ENCODE measurements at regions not wholly inside any gene's neighbourhood (a gene's known extent, or its start where the extent isn't known, plus 50 kb on each side); places are given as distances from the start of the nearest gene placed in this dataset.
"Not testable (repeated sequence)": the region's sequence is repeated elsewhere in the genome, so short reads cannot be mapped to it uniquely, and the experiment has no call there.

DNA sequence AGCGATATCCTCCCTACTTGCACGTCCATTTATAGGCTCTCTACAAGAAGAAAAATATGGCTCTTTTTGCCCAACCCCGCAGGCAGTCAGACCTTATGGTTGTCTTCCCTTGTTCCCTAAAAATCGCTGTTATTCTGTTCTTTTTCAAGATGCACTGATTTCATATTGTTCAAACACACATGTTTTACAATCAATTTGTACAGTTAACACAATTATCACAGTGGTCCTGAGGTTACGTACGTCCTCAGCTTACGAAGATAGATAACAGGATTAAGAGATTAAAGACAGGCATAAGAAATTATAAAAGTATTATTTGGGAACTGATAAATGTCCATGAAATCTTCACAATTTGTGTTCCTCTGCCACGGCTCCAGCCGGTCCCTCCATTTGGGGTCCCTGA lies 468.9 kb upstream of the PIK3R1 start:
- H3K79me2 ChIP-seq (ENCODE audit: control insufficient read depth, insufficient read depth, low read length, unreplicated experiment); H3K4me1 ChIP-seq (ENCODE audit: control insufficient read depth, insufficient read depth, low read length, unreplicated experiment); H3K27ac ChIP-seq (ENCODE audit: low read depth, low read length); H3K36me3 ChIP-seq (ENCODE audit: insufficient read depth, low read length); H3K27me3 ChIP-seq (ENCODE audit: insufficient read depth, low read length); H3K4me3 ChIP-seq (ENCODE audit: low read depth, low read length); H2AFZ ChIP-seq (ENCODE audit: low read length, unreplicated experiment): not testable (repeated sequence)

- H3K27ac ChIP-seq (ENCODE audit: low read depth, low read length) = no peak overlapping the region
- H3K4me3 ChIP-seq (ENCODE audit: low read depth, low read length) = no peak overlapping the region
- no peaks in the 10 kb centered on the region for H3K27me3 ChIP-seq (ENCODE audit: insufficient read depth, low read length)
- no peaks in the 10 kb centered on the region for H3K36me3 ChIP-seq (ENCODE audit: insufficient read depth, low read length)
- no peak overlapping the region for H2AFZ ChIP-seq (ENCODE audit: low read length, unreplicated experiment)
- no peaks in the 10 kb centered on the region for H3K4me1 ChIP-seq (ENCODE audit: control insufficient read depth, insufficient read depth, low read length, unreplicated experiment)
- H3K79me2 ChIP-seq (ENCODE audit: control insufficient read depth, insufficient read depth, low read length, unreplicated experiment) = no peaks in the 10 kb centered on the region
Observed at GRCh38 chr5:67746103-67746502, 469.5 kb upstream of the PIK3R1 start.

GRCh38 chr5:67732921-67733320 lies 482.6 kb upstream of the PIK3R1 start:
- Histone ChIP-seq H3K27me3 (ENCODE audit: insufficient read depth, low read length) (no peaks in the 10 kb centered on the region), H2AFZ (ENCODE audit: low read length, unreplicated experiment) (no peak overlapping the region), H3K4me1 (ENCODE audit: control insufficient read depth, insufficient read depth, low read length, unreplicated experiment) (peaks cover 14% of the 10 kb centered on the region), H3K4me3 (ENCODE audit: low read depth, low read length) (no peak overlapping the region), H3K36me3 (ENCODE audit: insufficient read depth, low read length) (no peaks in the 10 kb centered on the region), H3K79me2 (ENCODE audit: control insufficient read depth, insufficient read depth, low read length, unreplicated experiment) (no peaks in the 10 kb centered on the region), H3K27ac (ENCODE audit: low read depth, low read length) (no peak overlapping the region)

- no peaks in the 10 kb centered on the region for H3K79me2 ChIP-seq (ENCODE audit: control insufficient read depth, insufficient read depth, low read length, unreplicated experiment)
- no peak overlapping the region for H2AFZ ChIP-seq (ENCODE audit: low read length, unreplicated experiment)
- no peak overlapping the region for H3K27ac ChIP-seq (ENCODE audit: low read depth, low read length)
- H3K36me3 ChIP-seq (ENCODE audit: insufficient read depth, low read length) = no peaks in the 10 kb centered on the region
- H3K27me3 ChIP-seq (ENCODE audit: insufficient read depth, low read length) = no peaks in the 10 kb centered on the region
- no peak overlapping the region for H3K4me3 ChIP-seq (ENCODE audit: low read depth, low read length)
- H3K4me1 ChIP-seq (ENCODE audit: control insufficient read depth, insufficient read depth, low read length, unreplicated experiment) = peaks cover 14% of the 10 kb centered on the region
Observed at GRCh38 chr5:67732471-67732870, 483.1 kb upstream of the PIK3R1 start.

DNA sequence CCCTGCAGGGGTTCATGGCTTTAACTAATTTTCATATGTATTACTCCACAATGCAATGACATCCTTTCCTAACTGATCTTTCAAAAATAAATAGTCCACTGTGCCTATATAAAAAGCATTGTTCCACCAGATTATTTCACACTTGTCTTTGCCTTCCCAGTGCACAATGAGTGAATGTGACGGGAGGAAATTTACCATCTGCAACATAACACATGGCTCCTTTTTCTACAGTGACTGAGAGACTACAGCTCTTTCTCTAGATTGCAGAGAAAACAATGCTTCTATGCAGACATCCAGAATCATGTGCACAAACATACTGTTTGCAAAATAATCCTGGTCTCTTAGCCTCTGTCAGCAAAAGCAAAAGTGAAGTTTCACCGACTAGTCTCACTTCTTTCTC lies 483.7 kb upstream of the PIK3R1 start:
- peaks cover 14% of the 10 kb centered on the region for H3K4me1 ChIP-seq (ENCODE audit: control insufficient read depth, insufficient read depth, low read length, unreplicated experiment)
- H3K36me3 ChIP-seq (ENCODE audit: insufficient read depth, low read length) = no peaks in the 10 kb centered on the region
- no peaks in the 10 kb centered on the region for H3K27me3 ChIP-seq (ENCODE audit: insufficient read depth, low read length)
- H3K79me2 ChIP-seq (ENCODE audit: control insufficient read depth, insufficient read depth, low read length, unreplicated experiment) = no peaks in the 10 kb centered on the region
- H2AFZ ChIP-seq (ENCODE audit: low read length, unreplicated experiment) = no peak overlapping the region
- no peak overlapping the region for H3K27ac ChIP-seq (ENCODE audit: low read depth, low read length)
- no peak overlapping the region for H3K4me3 ChIP-seq (ENCODE audit: low read depth, low read length)

GRCh38 chr5:67730917-67731474 lies 484.6 kb upstream of the PIK3R1 start:
- H2AFZ ChIP-seq (ENCODE audit: low read length, unreplicated experiment) = no peak overlapping the region

DNA sequence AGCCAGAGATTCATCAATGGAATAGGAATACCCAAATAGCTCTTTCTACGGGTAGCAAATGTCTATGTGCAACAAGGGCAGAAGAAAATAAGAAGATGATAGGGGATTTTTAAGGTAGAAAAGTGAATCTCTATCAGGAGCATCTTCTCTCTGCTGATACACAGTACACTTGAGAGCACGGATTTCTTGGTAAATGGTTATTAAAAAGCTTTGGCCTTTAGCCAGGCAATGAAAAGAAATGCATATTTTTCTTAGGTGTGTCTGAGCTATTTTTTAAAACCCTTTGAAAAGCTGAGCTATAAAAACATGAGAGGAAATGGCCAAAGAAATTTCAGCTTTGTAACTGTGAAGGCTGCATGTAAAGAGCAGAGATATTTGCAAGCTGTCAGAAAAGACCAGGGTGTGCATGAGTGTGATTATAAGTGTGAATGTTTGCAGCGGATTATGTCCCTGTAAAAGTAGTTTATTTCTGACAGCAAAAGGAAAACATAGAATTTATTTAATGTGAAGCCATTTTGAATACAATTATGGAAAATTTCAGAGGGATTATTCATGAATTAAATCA lies 487.1 kb upstream of the PIK3R1 start:
- no peak overlapping the region for H3K27ac ChIP-seq (ENCODE audit: low read depth, low read length)
- peaks cover 6% of the 10 kb centered on the region for H3K4me1 ChIP-seq (ENCODE audit: control insufficient read depth, insufficient read depth, low read length, unreplicated experiment)
- no peak overlapping the region for H3K4me3 ChIP-seq (ENCODE audit: low read depth, low read length)
- H3K36me3 ChIP-seq (ENCODE audit: insufficient read depth, low read length) = no peaks in the 10 kb centered on the region
- no peak overlapping the region for H2AFZ ChIP-seq (ENCODE audit: low read length, unreplicated experiment)
- H3K27me3 ChIP-seq (ENCODE audit: insufficient read depth, low read length) = no peaks in the 10 kb centered on the region
- H3K79me2 ChIP-seq (ENCODE audit: control insufficient read depth, insufficient read depth, low read length, unreplicated experiment) = no peaks in the 10 kb centered on the region

More at GRCh38 chr5:67730917-67731474, 484.6 kb upstream of the PIK3R1 start:
- Histone ChIP-seq H3K4me1 (ENCODE audit: control insufficient read depth, insufficient read depth, low read length, unreplicated experiment) (peaks cover 14% of the 10 kb centered on the region), H3K4me3 (ENCODE audit: low read depth, low read length) (no peak overlapping the region), H3K27ac (ENCODE audit: low read depth, low read length) (no peak overlapping the region), H3K79me2 (ENCODE audit: control insufficient read depth, insufficient read depth, low read length, unreplicated experiment) (no peaks in the 10 kb centered on the region), H3K36me3 (ENCODE audit: insufficient read depth, low read length) (no peaks in the 10 kb centered on the region), H3K27me3 (ENCODE audit: insufficient read depth, low read length) (no peaks in the 10 kb centered on the region)

DNA sequence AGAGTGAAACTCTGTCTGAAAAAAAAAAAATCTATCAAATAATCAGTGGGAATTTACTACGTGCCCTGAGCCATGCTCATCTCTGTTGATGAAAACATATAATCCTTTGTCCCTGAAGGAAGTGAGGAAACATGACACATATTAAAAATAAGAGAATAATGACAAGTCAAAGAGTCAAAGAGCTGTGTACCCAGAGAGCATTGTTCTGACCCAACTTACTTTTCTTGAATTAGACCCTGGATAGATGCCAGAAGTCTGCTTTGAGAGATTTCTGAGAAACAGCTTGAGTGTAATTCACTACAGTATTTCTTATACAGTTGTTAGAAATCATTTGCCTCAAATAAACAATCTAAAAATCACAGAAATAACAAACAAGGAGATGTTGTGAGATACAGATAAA lies 490.0 kb upstream of the PIK3R1 start:
- Histone ChIP-seq H3K27me3 (ENCODE audit: insufficient read depth, low read length) (no peaks in the 10 kb centered on the region), H3K79me2 (ENCODE audit: control insufficient read depth, insufficient read depth, low read length, unreplicated experiment) (no peaks in the 10 kb centered on the region), H3K27ac (ENCODE audit: low read depth, low read length) (no peak overlapping the region), H3K36me3 (ENCODE audit: insufficient read depth, low read length) (no peaks in the 10 kb centered on the region), H3K4me3 (ENCODE audit: low read depth, low read length) (no peak overlapping the region), H2AFZ (ENCODE audit: low read length, unreplicated experiment) (no peak overlapping the region), H3K4me1 (ENCODE audit: control insufficient read depth, insufficient read depth, low read length, unreplicated experiment) (no peaks in the 10 kb centered on the region)

GRCh38 chr5:67724412-67725135 lies 491.0 kb upstream of the PIK3R1 start:
- no peak overlapping the region for H2AFZ ChIP-seq (ENCODE audit: low read length, unreplicated experiment)

DNA sequence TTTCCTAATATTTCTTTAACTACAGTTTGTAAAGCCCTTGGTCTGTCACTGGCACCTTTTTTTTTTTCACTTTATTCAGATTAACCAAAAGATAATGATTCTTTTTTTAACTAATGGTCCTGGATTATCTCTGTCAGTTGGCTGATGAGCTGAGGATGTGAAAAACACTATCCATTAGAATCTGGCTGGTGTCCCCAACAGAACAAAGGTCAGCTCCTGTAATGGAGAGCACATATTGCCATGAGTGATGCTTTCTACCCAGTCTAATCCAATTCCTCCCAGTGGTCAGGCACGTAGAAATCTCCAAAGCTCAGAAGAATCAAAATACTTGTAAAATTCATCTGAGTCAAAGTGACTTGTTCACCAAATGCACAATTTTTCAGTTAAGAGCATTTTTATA lies 491.7 kb upstream of the PIK3R1 start:
- H3K79me2 ChIP-seq (ENCODE audit: control insufficient read depth, insufficient read depth, low read length, unreplicated experiment) = no peaks in the 10 kb centered on the region
- H3K4me1 ChIP-seq (ENCODE audit: control insufficient read depth, insufficient read depth, low read length, unreplicated experiment) = no peaks in the 10 kb centered on the region
- H2AFZ ChIP-seq (ENCODE audit: low read length, unreplicated experiment) = no peak overlapping the region
- H3K4me3 ChIP-seq (ENCODE audit: low read depth, low read length) = no peak overlapping the region
- H3K27ac ChIP-seq (ENCODE audit: low read depth, low read length) = no peak overlapping the region
- H3K27me3 ChIP-seq (ENCODE audit: insufficient read depth, low read length) = no peaks in the 10 kb centered on the region
- no peaks in the 10 kb centered on the region for H3K36me3 ChIP-seq (ENCODE audit: insufficient read depth, low read length)

More at GRCh38 chr5:67724412-67725135, 491.0 kb upstream of the PIK3R1 start:
- Histone ChIP-seq H3K27me3 (ENCODE audit: insufficient read depth, low read length) (no peaks in the 10 kb centered on the region), H3K36me3 (ENCODE audit: insufficient read depth, low read length) (no peaks in the 10 kb centered on the region), H3K4me3 (ENCODE audit: low read depth, low read length) (no peak overlapping the region), H3K79me2 (ENCODE audit: control insufficient read depth, insufficient read depth, low read length, unreplicated experiment) (no peaks in the 10 kb centered on the region), H3K4me1 (ENCODE audit: control insufficient read depth, insufficient read depth, low read length, unreplicated experiment) (no peaks in the 10 kb centered on the region), H3K27ac (ENCODE audit: low read depth, low read length) (no peak overlapping the region)

DNA sequence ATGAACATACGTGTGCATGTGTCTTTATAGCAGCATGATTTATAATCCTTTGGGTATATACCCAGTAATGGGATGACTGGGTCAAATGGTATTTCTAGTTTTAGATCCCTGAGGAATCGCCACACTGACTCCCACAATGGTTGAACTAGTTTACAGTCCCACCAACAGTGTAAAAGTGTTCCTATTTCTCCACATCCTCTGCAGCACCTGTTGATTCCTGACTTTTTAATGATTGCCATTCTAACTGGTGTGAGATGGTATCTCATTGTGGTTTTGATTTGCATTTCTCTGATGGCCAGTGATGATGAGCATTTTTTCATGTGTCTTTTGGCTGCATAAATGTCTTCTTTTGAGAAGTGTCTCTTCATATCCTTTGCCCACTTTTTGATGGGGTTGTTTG lies 493.0 kb upstream of the PIK3R1 start:
- not testable (repeated sequence) for H3K27ac ChIP-seq (ENCODE audit: low read depth, low read length); H3K4me3 ChIP-seq (ENCODE audit: low read depth, low read length); H3K36me3 ChIP-seq (ENCODE audit: insufficient read depth, low read length); H3K79me2 ChIP-seq (ENCODE audit: control insufficient read depth, insufficient read depth, low read length, unreplicated experiment); H2AFZ ChIP-seq (ENCODE audit: low read length, unreplicated experiment); H3K4me1 ChIP-seq (ENCODE audit: control insufficient read depth, insufficient read depth, low read length, unreplicated experiment); H3K27me3 ChIP-seq (ENCODE audit: insufficient read depth, low read length)
